Panc1 (cell line): ENCODE measurements at regions not wholly inside any gene's neighbourhood (a gene's known extent, or its start where the extent isn't known, plus 50 kb on each side); places are given as distances from the start of the nearest gene placed in this dataset.

Experiments used
- ATAC-seq: fragments of 200-7000 bp; cut with Tn5 transposase; 2 replicates; pipeline ENCODE4 v1.9.1; 2020; ENCODE audit warnings: mild to moderate bottlenecking, moderate library complexity
- BruUV-seq: library from RNA; stranded (reverse); fragments of 400-500 nt; replicated peaks from 2 replicates; lab custom pipeline; 2021; lab: Mats Ljungman, UMichigan
- CTCF ChIA-PET: fragments of 300-600 bp; sonication (Branson Sonifier 250); formaldehyde crosslinking; loops from one replicate; lab custom pipeline; 2022; ENCODE audit warnings: antibody characterized with exemption; lab: Charles Lee
- POLR2A ChIA-PET: fragments of 300-600 bp; sonication (Branson Sonifier 250); formaldehyde crosslinking; loops from one replicate; lab custom pipeline; 2022; ENCODE audit warnings: antibody characterized with exemption; lab: Charles Lee
- DNase-seq: peaks from one replicate; pipeline ENCODE4 v3.0.0-alpha.2; 2010; ENCODE audit warnings: low read depth, low spot score
- H3K27ac ChIP-seq: 2 replicates; pipeline ENCODE4 v1.5.1; 2011; ENCODE audit warnings: mild to moderate bottlenecking, low read length, inconsistent platforms
- H3K27me3 ChIP-seq: fragments of 200-500 bp; sonication (Bioruptor generic); 2 replicates; pipeline ENCODE4 v1.6.0; 2014; ENCODE audit warnings: low read length, inconsistent platforms; ENCODE audit not compliant: control insufficient read depth, insufficient read depth
- H3K36me3 ChIP-seq: fragments of 200-500 bp; sonication (Bioruptor generic); 2 replicates; pipeline ENCODE4 v1.5.1; 2014; ENCODE audit warnings: inconsistent platforms, mild to moderate bottlenecking, low read length, moderate library complexity; ENCODE audit not compliant: control insufficient read depth, insufficient read depth
- H3K4me1 ChIP-seq: 2 replicates; pipeline ENCODE4 v1.5.1; 2011; ENCODE audit warnings: inconsistent platforms, mild to moderate bottlenecking, low read length, moderate library complexity; ENCODE audit not compliant: control insufficient read depth, insufficient read depth
- H3K4me3 ChIP-seq, 2 experiments: 2 replicates each; pipeline ENCODE4 v1.5.1; 2011 to 2012; ENCODE audit warnings: low read depth in 2 of 2, low read length in 2 of 2, mild to moderate bottlenecking in 2 of 2, inconsistent platforms in 1 of 2, moderate library complexity in 1 of 2
- H3K9me3 ChIP-seq: fragments of 200-500 bp; sonication (Bioruptor generic); 2 replicates; pipeline ENCODE4 v1.5.1; 2014; ENCODE audit warnings: low read depth, mild to moderate bottlenecking, inconsistent platforms, low read length, moderate library complexity; ENCODE audit not compliant: control insufficient read depth, insufficient read depth
- CTCF ChIP-seq: fragments of 450-650 bp; IDR thresholded peaks from 2 replicates; pipeline ENCODE4 v1.5.1; 2017; ENCODE audit warnings: mild to moderate bottlenecking
- POLR2AphosphoS5 ChIP-seq: IDR thresholded peaks from 2 replicates; pipeline ENCODE4 v1.6.1; 2012; ENCODE audit warnings: mild to moderate bottlenecking, low read depth, low read length, moderate library complexity
- REST ChIP-seq, 2 experiments: IDR thresholded peaks; 2 replicates each; pipeline ENCODE4 v1.6.1; 2011 to 2012; ENCODE audit warnings: low read depth in 2 of 2, control low read depth in 1 of 2, low read length in 1 of 2, mild to moderate bottlenecking in 1 of 2, moderate library complexity in 1 of 2; ENCODE audit not compliant: insufficient read depth in 1 of 2
- SIN3A ChIP-seq: IDR thresholded peaks from 2 replicates; pipeline ENCODE4 v1.6.1; 2012; ENCODE audit warnings: low read depth, mild to moderate bottlenecking, low read length, moderate library complexity, borderline replicate concordance; ENCODE audit not compliant: insufficient read depth
- TCF7L2 ChIP-seq: IDR thresholded peaks from 2 replicates; pipeline ENCODE4 v1.6.1; 2011; ENCODE audit warnings: mild to moderate bottlenecking, low read depth, low read length, inconsistent platforms
- in situ Hi-C: cut with HindIII; loops from 2 replicates; pipeline ENCODE4 v1.10.0; 2016; ENCODE audit warnings: low sequenced_read_pairs, low pct_unique_long_range_greater_than_20kb
- intact Hi-C: fragments of 100-400 bp; cut with micrococcal nuclease; formaldehyde crosslinking; loops from one replicate; pipeline ENCODE4 v1.10.0; 2022; ENCODE audit not compliant: unreplicated experiment

DNA sequence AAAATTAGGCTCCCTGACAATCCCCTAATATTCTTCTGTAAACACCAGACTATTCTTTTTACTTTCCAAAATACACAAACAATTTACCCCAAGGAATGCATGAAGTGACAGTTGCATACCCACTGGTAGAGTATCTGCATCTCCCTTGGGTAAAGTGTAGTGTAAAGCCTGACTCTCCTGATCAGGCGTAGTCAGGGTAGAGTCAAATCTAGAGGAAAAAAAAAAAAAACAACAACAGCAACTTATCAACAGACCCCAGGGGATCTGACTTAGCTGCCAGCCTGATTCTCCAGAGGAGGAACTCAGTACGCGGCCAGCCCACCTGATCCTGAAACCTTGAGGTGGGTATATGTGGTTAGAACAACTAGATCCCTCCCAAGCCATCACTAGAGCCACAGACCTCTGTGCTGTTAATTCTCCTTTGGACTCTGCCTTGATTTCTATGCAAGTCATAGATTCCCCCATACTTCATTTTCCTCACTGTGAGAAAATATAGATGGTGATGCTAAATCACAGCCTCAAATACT lies 61.0 kb downstream of the ZNF608 start:
- Histone ChIP-seq H3K36me3 (no peaks in the 10 kb centered on the region), H3K27ac (peak overlapping the region; percentile 67; the same call in 1 of the 2 replicates), H3K4me3 (no peak overlapping the region), H3K4me1 (peaks cover 40% of the 10 kb centered on the region), H3K9me3 (no peaks in the 10 kb centered on the region), H3K27me3 (no peaks in the 10 kb centered on the region)
- ChIA-PET POLR2A (no interaction called here), CTCF (no interaction called here)
- DNase-seq (no peak), ATAC-seq (no peak)
- BruUV-seq: no TSS peak
- intact Hi-C loops (no loop called here), in situ Hi-C loops (no loop called here)
- no peak for TF ChIP-seq CTCF
- no peak for TF ChIP-seq SIN3A
- no peak for TF ChIP-seq REST (IDR thresholded peaks at IDR 0.05; ENCODE audit: insufficient read depth in 1 of 2, low read depth in 2 of 2, low read length in 1 of 2)
- no peak for TF ChIP-seq POLR2AphosphoS5
- no peak for TF ChIP-seq TCF7L2

DNA sequence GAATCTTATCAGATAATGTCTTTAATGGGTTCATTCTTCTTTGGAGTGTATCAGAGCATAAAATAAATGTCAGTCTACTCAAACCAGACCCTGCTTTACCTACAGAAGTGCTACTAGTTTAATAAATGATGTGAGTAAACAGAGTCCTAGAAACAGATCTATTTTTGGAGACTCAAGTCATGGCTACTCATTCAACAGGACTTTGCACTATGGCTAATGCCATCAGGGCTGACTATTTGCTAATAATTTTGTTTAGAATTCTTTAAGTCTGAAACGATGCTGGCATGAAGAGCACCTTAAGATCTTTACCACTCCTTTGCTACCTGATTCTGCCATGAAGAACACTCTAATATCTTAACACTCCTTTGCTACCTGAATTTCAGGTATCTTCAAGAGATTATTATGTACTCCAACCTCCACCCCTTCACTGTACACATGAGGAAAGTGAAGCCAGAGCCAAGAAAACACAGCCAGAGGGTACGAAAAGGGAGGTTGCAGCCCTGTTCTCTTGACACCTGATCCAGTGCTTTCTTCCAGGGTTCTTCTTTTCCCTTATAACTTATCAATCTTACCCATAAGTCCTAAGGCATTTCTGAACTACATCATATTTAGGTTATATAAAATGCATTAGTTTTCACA lies 62.4 kb downstream of the ZNF608 start:
- CTCF ChIA-PET: interaction anchor here (0.5 kb wide), 1 partner anchor 203 kb away, joined by 3 read pairs; no protein-coding TSS in a partner anchor
- H3K4me1 ChIP-seq: peaks cover 47% of the 10 kb centered on the region
- ATAC-seq (no peak), DNase-seq (no peak)
- in situ Hi-C loops (no loop called here), intact Hi-C loops (no loop called here)
- no peaks in the 10 kb centered on the region for H3K36me3 ChIP-seq
- H3K9me3 ChIP-seq: no peaks in the 10 kb centered on the region
- H3K4me3 ChIP-seq: no peak overlapping the region
- no peaks in the 10 kb centered on the region for H3K27me3 ChIP-seq
- peak overlapping the region; percentile 71; the same call in 1 of the 2 replicates for H3K27ac ChIP-seq
- no TSS peak for BruUV-seq
- no peak for TF ChIP-seq REST (IDR thresholded peaks at IDR 0.05; ENCODE audit: insufficient read depth in 1 of 2, low read depth in 2 of 2, low read length in 1 of 2)
- TF ChIP-seq SIN3A: no peak
- no peak for TF ChIP-seq TCF7L2
- TF ChIP-seq POLR2AphosphoS5: no peak
- TF ChIP-seq CTCF: no peak
- POLR2A ChIA-PET: no interaction called here
